Hematopoietic multipotent progenitor cell treated with erythropoietin and hydrocortisone succinate and interleukin-3 and kit ligand, for 17 days (in vitro differentiated cells): ENCODE measurements at regions not wholly inside any gene's neighbourhood (a gene's known extent, or its start where the extent isn't known, plus 50 kb on each side); places are given as distances from the start of the nearest gene placed in this dataset.

Source experiments
- DNase-seq: peaks from one replicate; pipeline ENCODE4 v3.0.0-alpha.2; 2015; ENCODE audit warnings: low spot score

DNA sequence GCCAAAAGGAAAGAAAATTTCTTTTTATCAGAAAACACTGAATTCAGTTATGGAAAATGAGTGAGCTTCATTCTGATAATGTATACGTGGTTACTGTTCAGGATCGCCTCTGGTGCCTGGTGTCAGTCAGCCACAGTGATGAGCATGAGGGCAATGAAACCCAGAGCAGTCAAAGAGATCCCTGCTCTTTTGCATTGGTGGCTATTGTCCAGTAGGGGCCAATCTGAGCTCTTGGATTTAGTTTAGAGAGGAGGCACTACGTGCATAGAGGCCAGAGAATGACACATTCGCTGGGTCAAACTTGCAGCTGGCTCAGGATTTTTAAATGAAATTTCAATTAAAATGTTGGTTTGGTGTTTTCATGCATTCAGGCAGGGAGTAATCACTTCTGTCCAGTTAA is 522.9 kb downstream of the TMEM182 start:
- DNase-seq, result no peak

DNA sequence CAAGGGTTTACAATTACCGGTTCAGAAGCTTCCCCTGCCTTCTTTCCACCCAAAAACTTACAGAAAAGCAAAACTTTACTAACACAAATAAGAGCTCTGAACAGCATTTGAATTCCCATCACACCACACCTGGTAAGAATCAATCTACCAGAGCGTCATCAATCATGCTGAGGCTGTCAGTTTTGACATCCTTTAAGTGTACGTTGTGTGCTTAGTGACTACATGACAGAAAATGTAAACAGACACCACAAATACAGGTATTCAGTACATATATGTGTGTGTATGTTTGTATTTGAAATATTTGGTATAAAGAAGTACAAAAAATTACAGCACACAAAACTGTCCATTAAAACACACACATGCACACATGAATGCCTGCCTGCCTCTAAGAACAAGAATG is 523.5 kb downstream of the TMEM182 start:
- no peak for DNase-seq

DNA sequence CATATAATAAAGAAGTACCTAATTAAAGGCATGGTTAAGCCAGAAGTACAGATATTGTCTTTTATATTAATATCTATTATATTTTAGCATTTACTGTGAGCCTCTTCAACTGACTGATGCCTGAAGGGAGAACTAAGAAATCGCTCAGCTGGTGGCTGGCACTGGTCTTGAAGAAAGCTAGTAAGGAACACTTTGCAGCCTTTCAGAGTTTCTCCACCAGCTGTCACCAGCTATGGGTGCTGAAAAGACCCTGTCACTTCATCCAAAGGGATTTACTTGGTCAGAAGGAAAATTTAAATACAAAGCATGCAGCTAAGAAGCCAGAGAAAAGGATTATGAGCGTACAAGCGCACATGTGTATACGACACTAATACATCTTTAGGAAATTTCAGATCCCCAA is 525.9 kb downstream of the TMEM182 start:
- DNase-seq, result no peak

DNA sequence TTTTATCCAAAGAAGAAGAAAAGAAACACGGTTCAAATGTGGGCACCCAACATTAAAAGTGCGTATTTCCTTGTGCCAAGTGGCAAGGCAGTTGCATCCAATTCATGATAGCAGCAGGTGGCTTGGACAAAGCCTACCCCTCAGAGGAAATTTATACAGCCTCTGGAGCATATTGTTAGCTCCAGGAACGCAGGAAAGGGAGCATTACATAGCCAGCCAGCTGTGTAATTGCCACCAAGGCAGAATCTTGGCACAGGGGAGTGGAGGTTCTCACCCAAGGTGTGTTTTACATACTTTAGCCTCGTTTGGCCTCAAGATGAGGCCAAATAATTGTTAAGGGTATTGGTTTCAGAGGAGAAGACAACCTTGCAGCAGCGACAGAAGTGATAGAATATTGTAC is 526.9 kb downstream of the TMEM182 start:
- DNase-seq, result no peak

GRCh38 chr2:103289105-103289725 is 527.4 kb downstream of the TMEM182 start:
- no peak for DNase-seq

DNA sequence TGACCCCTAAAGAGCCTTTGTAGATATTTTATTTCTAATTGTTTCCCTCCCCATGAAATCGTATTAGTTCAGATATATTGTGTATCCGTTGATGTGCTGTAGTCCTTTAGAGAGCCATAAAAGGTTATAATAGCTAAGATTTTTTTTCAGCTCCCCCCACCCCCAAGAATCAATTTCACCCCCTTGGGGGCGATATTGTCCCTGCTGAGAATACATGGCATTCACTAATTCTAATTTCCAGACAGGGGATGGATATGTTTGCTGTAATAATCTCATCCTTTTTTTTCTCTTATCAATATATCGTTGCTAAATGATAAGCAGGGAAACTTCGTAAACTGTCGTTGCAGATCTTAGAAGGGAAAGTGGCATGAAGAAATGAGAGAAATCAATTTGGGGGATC is 530.7 kb downstream of the TMEM182 start:
- DNase-seq, result no peak

DNA sequence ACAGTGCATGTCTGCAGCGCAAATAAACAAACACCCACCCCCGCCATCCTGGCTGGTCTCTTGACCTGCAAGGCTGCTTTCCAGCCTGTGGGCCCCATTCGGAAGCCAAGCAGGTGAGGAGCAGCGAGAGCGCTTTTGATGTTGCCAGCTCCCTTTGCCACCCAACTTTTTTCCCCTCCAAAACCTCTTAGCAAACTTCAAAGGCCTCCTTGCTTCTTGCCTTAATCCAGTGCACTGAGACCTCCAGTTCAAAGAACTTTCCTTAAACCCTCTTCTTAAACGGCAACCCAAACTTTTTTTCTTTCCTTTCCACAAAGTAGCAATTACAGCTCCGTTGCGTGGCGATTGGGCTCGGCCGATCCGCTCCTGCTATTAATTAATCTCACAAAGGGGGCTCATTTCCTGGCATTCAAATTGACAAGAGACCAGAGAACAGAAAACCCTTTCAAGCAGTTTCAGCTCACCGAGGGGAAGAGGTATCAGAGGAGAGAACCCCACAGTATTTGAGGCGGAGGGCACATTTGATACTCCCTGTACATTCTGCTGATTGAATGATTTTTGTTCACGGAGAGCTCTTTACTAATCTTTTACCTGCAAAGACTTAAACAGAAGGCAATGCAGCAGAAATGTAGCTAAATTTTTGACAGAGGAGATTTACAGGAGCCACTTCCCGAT is 531.4 kb downstream of the TMEM182 start:
- DNase-seq, result no peak

- no peak for DNase-seq
These were observed 531.9 kb downstream of the TMEM182 start for GRCh38 chr2:103293742-103294077.

- no peak for DNase-seq
These were observed 532.6 kb downstream of the TMEM182 start for GRCh38 chr2:103294420-103294819.

DNA sequence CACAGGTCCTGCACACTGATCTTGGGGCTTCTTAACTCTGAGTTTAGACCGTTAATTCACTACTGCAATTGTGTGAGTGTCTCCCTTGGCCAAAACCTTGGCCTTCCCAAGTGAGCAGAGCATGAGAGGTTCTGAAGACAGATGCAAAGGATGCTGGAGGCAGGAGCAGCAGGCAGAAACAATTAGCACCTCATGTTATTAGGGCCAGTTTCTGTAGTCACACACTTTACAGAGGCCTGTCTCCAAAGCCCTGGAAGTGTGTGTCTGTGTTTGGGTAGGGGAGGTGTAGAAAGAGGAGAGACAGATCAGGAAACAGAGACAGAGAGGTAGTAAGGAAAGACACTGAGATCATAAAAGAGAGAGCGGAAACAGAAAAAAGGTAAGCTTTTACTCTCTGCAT is 533.8 kb downstream of the TMEM182 start:
- no peak for DNase-seq

DNA sequence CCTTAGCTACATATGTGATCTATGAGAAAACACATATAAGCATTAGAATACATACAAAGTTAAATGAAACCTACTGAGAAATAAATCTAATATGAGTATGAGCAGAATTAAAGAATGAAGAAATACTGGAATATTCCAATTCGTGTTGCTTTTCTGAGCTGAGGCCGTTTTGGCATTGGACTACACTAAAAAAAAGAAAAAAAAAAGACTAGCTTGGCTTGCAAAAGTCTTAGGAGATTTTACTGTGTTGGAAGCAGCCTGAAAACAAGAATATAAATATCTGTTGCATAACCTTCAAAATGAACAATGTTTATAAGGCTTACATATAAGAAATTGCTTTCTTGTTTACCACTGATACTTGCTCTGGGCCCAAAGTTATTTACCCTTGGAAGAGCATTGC is 562.8 kb downstream of the TMEM182 start:
- DNase-seq, result no peak

GRCh38 chr2:103327386-103327785 is 565.6 kb downstream of the TMEM182 start:
- no peak for DNase-seq

- no peak for DNase-seq
These were observed 566.1 kb downstream of the TMEM182 start for GRCh38 chr2:103327966-103328365.

DNA sequence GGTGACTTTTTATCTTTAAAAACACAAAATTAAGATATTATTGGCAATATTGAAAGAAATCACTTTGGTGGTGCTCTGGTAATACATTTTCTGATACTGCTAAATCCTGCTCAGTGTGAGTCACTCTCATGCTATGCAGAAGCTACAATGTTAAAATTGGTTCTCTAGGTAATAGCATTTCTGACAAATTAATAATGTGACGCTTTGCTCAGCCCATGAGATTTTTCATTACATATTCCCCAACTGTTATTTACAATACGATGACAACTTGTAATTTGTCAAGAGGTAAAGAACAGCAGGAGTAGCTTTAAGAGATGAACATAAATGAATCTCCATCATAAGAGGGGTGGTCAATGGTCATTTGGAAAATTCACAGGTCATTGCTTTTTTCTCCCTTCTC is 573.6 kb downstream of the TMEM182 start:
- no peak for DNase-seq

GRCh38 chr2:103338819-103339218 is 577.0 kb downstream of the TMEM182 start:
- no peak for DNase-seq

GRCh38 chr2:103346780-103347179 is 584.9 kb downstream of the TMEM182 start:
- no peak for DNase-seq

DNA sequence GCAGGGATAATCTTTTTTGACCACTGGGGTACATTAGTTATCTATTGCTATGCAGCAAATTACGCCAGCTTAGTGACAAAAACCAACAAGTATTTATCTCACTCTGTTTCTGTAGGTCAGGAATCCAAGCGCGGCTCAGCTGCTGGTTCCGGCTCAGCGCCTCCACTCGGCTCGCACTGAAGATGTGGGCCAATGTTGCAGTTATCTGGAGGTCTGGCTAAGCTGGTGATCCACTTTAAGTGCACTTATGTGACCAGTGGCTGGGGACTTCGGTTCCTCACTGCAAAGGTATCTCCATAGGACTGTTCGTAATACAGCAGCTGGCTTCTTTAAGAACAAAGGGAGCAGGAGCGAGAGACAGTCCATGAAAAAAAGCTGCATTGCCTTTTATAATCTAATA is 591.9 kb downstream of the TMEM182 start:
- DNase-seq, result no peak

DNA sequence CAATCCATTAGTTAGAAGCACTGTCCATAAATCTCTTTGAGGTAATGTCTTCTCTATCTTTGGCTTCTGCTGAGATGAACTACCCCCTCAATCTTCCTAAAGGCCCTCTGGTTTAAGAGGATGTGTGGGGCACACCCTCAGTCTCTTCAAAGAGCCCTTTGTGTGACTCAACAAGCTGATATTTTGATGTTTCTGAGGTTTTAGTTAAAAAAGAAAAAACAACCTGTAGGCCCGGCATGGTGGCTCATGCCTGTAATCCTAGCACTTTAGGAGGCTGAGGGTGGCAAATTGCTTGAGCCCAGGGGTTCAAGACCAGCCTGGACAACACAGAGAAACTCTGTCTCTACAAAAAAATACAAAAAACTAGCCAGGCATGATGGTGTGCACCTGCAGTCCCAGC is 593.5 kb downstream of the TMEM182 start:
- DNase-seq, result no peak

DNA sequence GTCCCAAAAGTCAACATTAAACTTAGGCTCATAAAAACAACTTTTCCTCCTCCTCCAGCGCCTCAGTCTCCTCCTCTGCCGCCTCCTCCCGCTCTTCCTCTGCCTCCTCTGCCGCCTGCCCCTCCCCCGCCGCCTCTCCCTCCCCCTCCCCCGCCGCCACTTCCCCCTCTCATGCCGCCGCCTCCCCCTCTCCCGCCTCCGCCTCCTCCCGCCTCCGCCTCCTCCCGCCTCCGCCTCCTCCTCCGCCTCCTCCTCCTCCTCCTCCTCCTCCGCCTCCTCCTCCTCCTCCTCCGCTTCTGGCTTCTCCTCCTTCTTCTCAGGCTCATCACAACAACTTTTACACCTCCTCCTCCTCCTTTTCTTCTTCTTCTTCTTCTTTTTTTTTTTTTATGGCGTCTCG is 599.9 kb downstream of the TMEM182 start:
- DNase-seq, result no peak

DNA sequence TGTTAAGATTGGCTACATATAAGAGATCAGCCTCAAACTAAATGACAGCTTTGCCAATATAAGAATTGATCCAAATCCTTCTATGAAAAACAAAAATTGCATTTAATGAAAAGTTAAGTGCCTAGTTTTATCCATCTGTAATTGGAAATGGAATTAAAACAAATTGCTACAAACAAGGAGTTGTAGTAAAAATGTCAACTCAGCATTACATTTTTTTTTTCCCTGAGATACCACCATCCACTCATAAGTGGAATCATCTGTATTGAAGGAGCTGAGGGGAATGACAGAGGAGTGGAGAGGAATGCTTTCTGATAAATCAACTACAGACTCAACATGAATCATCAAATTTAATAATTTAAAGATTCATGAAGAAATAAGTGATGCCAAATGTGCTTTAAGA is 601.8 kb downstream of the TMEM182 start:
- no peak for DNase-seq

DNA sequence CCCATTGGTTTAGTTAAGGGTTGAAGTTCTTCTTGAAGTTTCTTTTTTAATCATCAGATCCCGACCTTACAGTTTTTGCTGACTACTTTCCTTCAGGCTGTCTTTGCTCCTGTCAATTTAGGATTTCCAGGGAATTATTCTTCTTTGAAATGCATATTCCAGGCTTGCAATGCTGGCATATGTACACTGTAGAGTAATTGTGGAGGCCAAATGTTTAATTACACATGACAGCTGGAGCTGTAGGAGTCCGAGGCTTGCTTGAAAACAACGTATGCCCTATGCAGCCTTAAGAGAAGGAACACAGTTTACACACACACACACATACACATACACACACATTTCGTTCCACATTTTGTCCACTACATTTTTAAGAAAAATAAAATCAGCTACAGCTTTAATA is 602.3 kb downstream of the TMEM182 start:
- DNase-seq, result no peak

GRCh38 chr2:103365071-103365470 is 603.2 kb downstream of the TMEM182 start:
- DNase-seq, result no peak

DNA sequence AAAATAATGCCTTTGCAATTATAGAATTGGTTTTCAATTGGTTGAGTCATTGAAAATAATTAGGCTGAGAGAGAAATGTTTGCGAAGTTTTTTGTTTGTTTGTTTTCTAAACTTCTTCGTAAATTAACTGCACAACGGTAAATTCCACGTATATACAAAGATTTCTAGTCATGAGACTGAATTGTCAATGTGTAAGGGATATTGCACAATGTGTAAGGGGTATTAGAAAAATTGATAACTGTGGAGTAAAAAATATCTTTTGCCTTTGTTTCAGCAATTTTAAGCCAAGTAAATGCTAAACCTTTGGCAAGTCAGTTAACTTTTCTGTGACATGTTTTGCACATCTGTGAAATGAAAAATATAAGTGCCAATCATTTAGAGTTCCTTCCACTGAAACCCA is 606.0 kb downstream of the TMEM182 start:
- DNase-seq, result no peak

GRCh38 chr2:103383541-103383940 is 621.7 kb downstream of the TMEM182 start:
- no peak for DNase-seq
